ENCODE measurements at regions not wholly inside any gene's neighbourhood (a gene's known extent, or its start where the extent isn't known, plus 50 kb on each side); places are given as distances from the start of the nearest gene placed in this dataset.

GRCh38 chr1:231099996-231100767 is 60.1 kb upstream of the FAM89A start:
- Histone ChIP-seq H3K36me3 (ENCODE audit: insufficient read depth, low read length, poor library complexity, severe bottlenecking) (no peaks in the 10 kb centered on the region), H3K4me1 (ENCODE audit: insufficient read depth, low read length, poor library complexity, severe bottlenecking) (no peaks in the 10 kb centered on the region), H3K9me3 (ENCODE audit: low read depth, low read length, poor library complexity, severe bottlenecking) (no peaks in the 10 kb centered on the region), H3K27ac (ENCODE audit: low read depth, low read length, poor library complexity, severe bottlenecking) (no peak overlapping the region), H3K27me3 (replicated peaks; ENCODE audit: insufficient read depth, low read depth, low read length, poor library complexity) (no peaks in the 10 kb centered on the region), H3K4me3 (ENCODE audit: low read depth, low read length, poor library complexity, severe bottlenecking) (no peak overlapping the region)
- TF ChIP-seq CTCF (conservative IDR thresholded peaks at IDR 0.05; ENCODE audit: low read depth, low read length) (no peak), EZH2 (IDR thresholded peaks at IDR 0.05; ENCODE audit: borderline replicate concordance, low read depth, low read length, poor library complexity, severe bottlenecking) (no peak)
- CTCF ChIA-PET: no interaction called here
- intact Hi-C loops (cut with micrococcal nuclease; ENCODE audit: unreplicated experiment): no loop called here
- no peak for DNase-seq (ENCODE audit: low spot score)
- POLR2A ChIA-PET (ENCODE audit: low non-redundant PET): no interaction called here
- no TSS peak for BruUV-seq (replicated peaks)

GRCh38 chr1:231099311-231099710 is 59.3 kb upstream of the FAM89A start:
- H3K9me3 ChIP-seq (ENCODE audit: low read depth, low read length, poor library complexity, severe bottlenecking): no peaks in the 10 kb centered on the region
- intact Hi-C loops (cut with micrococcal nuclease; ENCODE audit: unreplicated experiment): no loop called here
- H3K4me3 ChIP-seq (ENCODE audit: low read depth, low read length, poor library complexity, severe bottlenecking): no peak overlapping the region
- CTCF ChIA-PET: no interaction called here
- DNase-seq (ENCODE audit: low spot score): no peak
- peaks cover 6% of the 10 kb centered on the region for H3K4me1 ChIP-seq (ENCODE audit: insufficient read depth, low read length, poor library complexity, severe bottlenecking)
- no peaks in the 10 kb centered on the region for H3K36me3 ChIP-seq (ENCODE audit: insufficient read depth, low read length, poor library complexity, severe bottlenecking)
- no peaks in the 10 kb centered on the region for H3K27me3 ChIP-seq (replicated peaks; ENCODE audit: insufficient read depth, low read depth, low read length, poor library complexity)
- BruUV-seq (replicated peaks): no TSS peak
- TF ChIP-seq EZH2 (IDR thresholded peaks at IDR 0.05; ENCODE audit: borderline replicate concordance, low read depth, low read length, poor library complexity, severe bottlenecking) (no peak), CTCF (conservative IDR thresholded peaks at IDR 0.05; ENCODE audit: low read depth, low read length) (no peak)
- H3K27ac ChIP-seq (ENCODE audit: low read depth, low read length, poor library complexity, severe bottlenecking): no peak overlapping the region
- POLR2A ChIA-PET (ENCODE audit: low non-redundant PET): no interaction called here

- BruUV-seq (replicated peaks): no TSS peak
- TF ChIP-seq EZH2 (IDR thresholded peaks at IDR 0.05; ENCODE audit: borderline replicate concordance, low read depth, low read length, poor library complexity, severe bottlenecking): no peak
- TF ChIP-seq CTCF (conservative IDR thresholded peaks at IDR 0.05; ENCODE audit: low read depth, low read length): no peak
- intact Hi-C loops (cut with micrococcal nuclease; ENCODE audit: unreplicated experiment): no loop called here
Observed at GRCh38 chr1:231095595-231095994, 55.5 kb upstream of the FAM89A start.

More at GRCh38 chr1:231095595-231095994, 55.5 kb upstream of the FAM89A start:
- no peaks in the 10 kb centered on the region for H3K9me3 ChIP-seq (ENCODE audit: low read depth, low read length, poor library complexity, severe bottlenecking)
- H3K27ac ChIP-seq (ENCODE audit: low read depth, low read length, poor library complexity, severe bottlenecking): no peak overlapping the region
- DNase-seq (ENCODE audit: low spot score): no peak
- no peaks in the 10 kb centered on the region for H3K27me3 ChIP-seq (replicated peaks; ENCODE audit: insufficient read depth, low read depth, low read length, poor library complexity)
- ChIA-PET POLR2A (ENCODE audit: low non-redundant PET) (no interaction called here), CTCF (no interaction called here)
- no peak overlapping the region for H3K4me3 ChIP-seq (ENCODE audit: low read depth, low read length, poor library complexity, severe bottlenecking)
- H3K36me3 ChIP-seq (ENCODE audit: insufficient read depth, low read length, poor library complexity, severe bottlenecking): no peaks in the 10 kb centered on the region
- H3K4me1 ChIP-seq (ENCODE audit: insufficient read depth, low read length, poor library complexity, severe bottlenecking): peaks cover 13% of the 10 kb centered on the region
